ENCODE measurements at regions not wholly inside any gene's neighbourhood (a gene's known extent, or its start where the extent isn't known, plus 50 kb on each side); places are given as distances from the start of the nearest gene placed in this dataset.

DNA sequence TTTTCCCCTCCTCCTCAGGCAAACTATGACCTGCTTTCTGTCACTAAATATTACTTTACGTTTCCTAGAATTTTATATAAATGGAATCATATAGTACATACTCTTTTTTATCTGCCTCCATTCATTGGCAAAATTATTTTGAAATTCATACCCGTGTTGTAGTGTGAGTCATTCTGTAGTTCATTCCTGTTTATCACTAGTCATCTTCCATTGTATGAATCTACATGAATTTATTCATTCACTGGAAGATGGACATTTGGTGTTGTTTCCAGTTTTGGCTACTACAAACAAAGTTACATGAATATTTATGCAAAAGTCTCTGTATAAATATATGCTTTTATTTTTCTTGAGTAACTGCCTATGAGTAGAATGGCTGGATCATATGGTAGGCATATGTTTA is 60.7 kb upstream of the OPCML start:
- 71 to 89% (median 84%) methylated on average over 2 of the region's 2 CpGs for WGBS, 5 donors
- H3K27me3 ChIP-seq (replicated peaks in 1 of 7), result no peaks in the 10 kb centered on the region
- intact Hi-C loops (cut with DNase I; ENCODE audit: low total_unique reads), result no loop called here
- TF ChIP-seq, protein P1, sequence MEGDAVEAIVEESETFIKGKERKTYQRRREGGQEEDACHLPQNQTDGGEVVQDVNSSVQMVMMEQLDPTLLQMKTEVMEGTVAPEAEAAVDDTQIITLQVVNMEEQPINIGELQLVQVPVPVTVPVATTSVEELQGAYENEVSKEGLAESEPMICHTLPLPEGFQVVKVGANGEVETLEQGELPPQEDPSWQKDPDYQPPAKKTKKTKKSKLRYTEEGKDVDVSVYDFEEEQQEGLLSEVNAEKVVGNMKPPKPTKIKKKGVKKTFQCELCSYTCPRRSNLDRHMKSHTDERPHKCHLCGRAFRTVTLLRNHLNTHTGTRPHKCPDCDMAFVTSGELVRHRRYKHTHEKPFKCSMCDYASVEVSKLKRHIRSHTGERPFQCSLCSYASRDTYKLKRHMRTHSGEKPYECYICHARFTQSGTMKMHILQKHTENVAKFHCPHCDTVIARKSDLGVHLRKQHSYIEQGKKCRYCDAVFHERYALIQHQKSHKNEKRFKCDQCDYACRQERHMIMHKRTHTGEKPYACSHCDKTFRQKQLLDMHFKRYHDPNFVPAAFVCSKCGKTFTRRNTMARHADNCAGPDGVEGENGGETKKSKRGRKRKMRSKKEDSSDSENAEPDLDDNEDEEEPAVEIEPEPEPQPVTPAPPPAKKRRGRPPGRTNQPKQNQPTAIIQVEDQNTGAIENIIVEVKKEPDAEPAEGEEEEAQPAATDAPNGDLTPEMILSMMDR (IDR thresholded peaks at IDR 0.05 in 8 of 11, conservative IDR thresholded peaks at IDR 0.05 in 3 of 11), result no peak
- H3K27ac ChIP-seq, result no peak overlapping the region
- H3K9me3 ChIP-seq, result peaks cover 0 to 1% (median 0%) of the 10 kb centered on the region in 8 donors
- H3K4me3 ChIP-seq, result no peak overlapping the region
- no peaks in the 10 kb centered on the region for H3K4me1 ChIP-seq
- H3K36me3 ChIP-seq, result no peaks in the 10 kb centered on the region
- DNase-seq, result no peak

DNA sequence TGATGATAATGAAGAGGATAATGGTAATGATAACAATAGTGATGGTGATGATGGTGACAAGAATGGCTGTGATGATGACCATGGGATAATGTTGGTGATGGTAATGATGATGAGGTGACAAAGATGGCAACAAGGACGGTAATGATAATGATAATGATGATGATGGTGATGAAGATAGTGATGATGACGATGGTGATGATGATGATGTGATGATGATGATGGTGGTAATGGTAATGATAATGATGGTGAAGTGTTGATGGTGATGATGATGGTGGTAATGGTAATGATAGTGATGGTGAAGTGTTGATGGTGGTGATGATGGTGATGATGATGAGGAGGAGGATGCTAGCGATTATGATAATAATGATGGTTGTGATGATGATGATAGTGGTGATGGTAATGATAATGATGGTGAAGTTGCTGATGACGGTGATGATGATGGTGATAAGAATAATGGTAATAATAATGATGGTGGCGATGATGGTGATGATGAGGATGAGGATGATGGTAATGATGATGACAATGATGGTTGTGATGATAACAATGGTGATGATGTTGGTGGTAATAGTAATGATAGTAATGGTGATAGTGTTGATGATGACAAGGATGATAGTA is 54.7 kb upstream of the OPCML start:
- no peak for DNase-seq
- Histone ChIP-seq H3K4me3 (no peak overlapping the region), H3K27ac (no peak overlapping the region), H3K27me3 (replicated peaks in 1 of 7) (no peaks in the 10 kb centered on the region), H3K4me1 (no peaks in the 10 kb centered on the region), H3K36me3 (no peaks in the 10 kb centered on the region), H3K9me3 (peaks cover 0 to 7% (median 0%) of the 10 kb centered on the region in 8 donors)
- TF ChIP-seq, protein P1 (IDR thresholded peaks at IDR 0.05 in 8 of 11, conservative IDR thresholded peaks at IDR 0.05 in 3 of 11), result no peak
- TF ChIP-seq POLR2AphosphoS5 (IDR thresholded peaks at IDR 0.05) (no peak), POLR2A (IDR thresholded peaks at IDR 0.05) (no peak)
- intact Hi-C loops (cut with DNase I; ENCODE audit: low total_unique reads), result no loop called here
- WGBS, 5 donors, result 87 to 96% (median 91%) methylated on average over 5 of the region's 5 CpGs

DNA sequence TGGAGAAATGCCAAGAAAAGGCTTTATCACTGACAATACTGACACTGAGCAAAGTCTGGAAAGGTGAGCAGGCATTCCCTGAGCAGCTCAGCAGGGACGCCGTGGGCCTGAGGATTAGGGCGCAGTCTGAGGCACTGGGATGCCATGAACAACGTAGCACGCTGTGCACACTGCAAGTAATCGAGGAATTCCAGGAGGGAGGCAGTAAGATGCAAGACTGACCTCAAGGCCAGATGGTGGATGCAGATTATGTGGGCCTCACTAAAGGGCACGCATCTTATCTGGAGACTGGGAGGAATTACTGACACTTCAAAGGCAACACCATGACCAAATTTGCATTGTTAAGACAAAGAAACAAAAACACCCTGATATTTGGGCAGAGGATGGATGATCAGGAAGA is 50.4 kb upstream of the OPCML start:
- WGBS, 5 donors, result 64 to 74% (median 67%) methylated on average over 7 of the region's 7 CpGs
- no peaks in the 10 kb centered on the region for H3K36me3 ChIP-seq
- intact Hi-C loops (cut with DNase I; ENCODE audit: low total_unique reads), result no loop called here
- H3K27me3 ChIP-seq (replicated peaks in 1 of 7), result peaks cover 0 to 6% (median 0%) of the 10 kb centered on the region in 7 donors
- H3K27ac ChIP-seq, result no peak overlapping the region
- DNase-seq, result no peak
- no peaks in the 10 kb centered on the region for H3K4me1 ChIP-seq
- H3K4me3 ChIP-seq, result no peak overlapping the region
- TF ChIP-seq POLR2A (IDR thresholded peaks at IDR 0.05), result no peak
- TF ChIP-seq, protein P1 (IDR thresholded peaks at IDR 0.05 in 8 of 11, conservative IDR thresholded peaks at IDR 0.05 in 3 of 11), result no peak
- no peak for TF ChIP-seq POLR2AphosphoS5 (IDR thresholded peaks at IDR 0.05)
- peaks cover 0 to 7% (median 0%) of the 10 kb centered on the region in 8 donors for H3K9me3 ChIP-seq

- Histone ChIP-seq H3K27ac (no peak overlapping the region), H3K4me3 (no peak overlapping the region), H3K36me3 (no peaks in the 10 kb centered on the region), H3K9me3 (peaks cover 0 to 7% (median 0%) of the 10 kb centered on the region in 8 donors), H3K27me3 (replicated peaks in 1 of 7) (peaks cover 0 to 6% (median 0%) of the 10 kb centered on the region in 7 donors), H3K4me1 (no peaks in the 10 kb centered on the region)
- intact Hi-C loops (cut with DNase I; ENCODE audit: low total_unique reads), result no loop called here
- no peak for DNase-seq
- TF ChIP-seq POLR2A (IDR thresholded peaks at IDR 0.05), result no peak
- WGBS, 5 donors, result 69 to 88% (median 78%) methylated on average over 1 of the region's 1 CpG
These were observed 50.0 kb upstream of the OPCML start for GRCh38 chr11:133582326-133582725.
